Testis (tissue), 2 donors: ENCODE measurements at regions not wholly inside any gene's neighbourhood (a gene's known extent, or its start where the extent isn't known, plus 50 kb on each side); places are given as distances from the start of the nearest gene placed in this dataset.

ENCODE experiments used
- CTCF ChIP-seq, 3 experiments: fragments of 450-650 bp in 2 of 3; fragments of 200-600 bp in 1 of 3; sonication (generic) in 1 of 3; IDR thresholded peaks; one replicate each; pipeline ENCODE4 v1.5.1; 2016 to 2019; ENCODE audit warnings: antibody characterized with exemption in 3 of 3, mild to moderate bottlenecking in 2 of 3, moderate library complexity in 1 of 3
- POLR2A ChIP-seq: fragments of 450-650 bp; IDR thresholded peaks from one replicate; pipeline ENCODE4 v1.6.1; 2017; ENCODE audit warnings: antibody characterized with exemption, mild to moderate bottlenecking, moderate library complexity

GRCh38 chr10:65325913-65326312 lies 1599.9 kb upstream of the LRRTM3 start:
- TF ChIP-seq CTCF (IDR thresholded peaks at IDR 0.05) (no peak), POLR2A (no peak)
